H9 (cell line): ENCODE measurements at regions not wholly inside any gene's neighbourhood (a gene's known extent, or its start where the extent isn't known, plus 50 kb on each side); places are given as distances from the start of the nearest gene placed in this dataset.

Experiments
- DNase-seq: peaks from one replicate; pipeline ENCODE4 v3.0.0-alpha.2; 2017
- H2AFZ ChIP-seq: one replicate; pipeline ENCODE4 v1.6.1; 2013; ENCODE audit warnings: mild to moderate bottlenecking, low read length, control low read depth, moderate library complexity
- H2AK5ac ChIP-seq: 2 replicates; pipeline ENCODE4 v1.6.1; 2013; ENCODE audit warnings: low read length, control low read depth, mixed read lengths; ENCODE audit not compliant: insufficient read length
- H2BK120ac ChIP-seq: one replicate; pipeline ENCODE4 v1.6.1; 2013; ENCODE audit warnings: low read depth, mild to moderate bottlenecking, low read length, control low read depth, inconsistent platforms; ENCODE audit not compliant: poor library complexity, severe bottlenecking
- H2BK12ac ChIP-seq: 2 replicates; pipeline ENCODE4 v1.6.1; 2013; ENCODE audit warnings: low read length, control low read depth, mixed read lengths, low read depth; ENCODE audit not compliant: insufficient read length
- H2BK15ac ChIP-seq: 2 replicates; pipeline ENCODE4 v1.6.1; 2013; ENCODE audit warnings: low read depth, low read length, control low read depth
- H2BK20ac ChIP-seq: one replicate; pipeline ENCODE4 v1.6.1; 2013; ENCODE audit warnings: low read depth, mild to moderate bottlenecking, low read length, control low read depth, inconsistent platforms; ENCODE audit not compliant: poor library complexity, severe bottlenecking
- H2BK5ac ChIP-seq: 2 replicates; pipeline ENCODE4 v1.6.1; 2013; ENCODE audit warnings: low read length, control low read depth, mixed read lengths; ENCODE audit not compliant: insufficient read length
- H3K14ac ChIP-seq: 2 replicates; pipeline ENCODE4 v1.6.1; 2013; ENCODE audit warnings: low read length, control low read depth; ENCODE audit not compliant: insufficient read depth
- H3K18ac ChIP-seq: 2 replicates; pipeline ENCODE4 v1.6.1; 2013; ENCODE audit warnings: low read depth, mild to moderate bottlenecking, mixed read lengths, low read length, control low read depth; ENCODE audit not compliant: insufficient read length
- H3K23ac ChIP-seq: 2 replicates; pipeline ENCODE4 v1.6.1; 2013; ENCODE audit warnings: low read length, control low read depth, mixed read lengths, low read depth; ENCODE audit not compliant: insufficient read length
- H3K23me2 ChIP-seq: 2 replicates; pipeline ENCODE4 v1.6.1; 2013; ENCODE audit warnings: low read depth, mild to moderate bottlenecking, mixed read lengths, low read length, control low read depth; ENCODE audit not compliant: insufficient read length, poor library complexity, severe bottlenecking
- H3K27ac ChIP-seq: 2 replicates; pipeline ENCODE4 v1.5.1; 2013; ENCODE audit warnings: low read length, control low read depth, mixed read lengths, low read depth; ENCODE audit not compliant: insufficient read length
- H3K27me3 ChIP-seq: 2 replicates; pipeline ENCODE4 v1.6.1; 2013; ENCODE audit warnings: low read length, control low read depth, inconsistent platforms; ENCODE audit not compliant: insufficient read depth
- H3K4ac ChIP-seq: 2 replicates; pipeline ENCODE4 v1.6.1; 2013; ENCODE audit warnings: low read depth, mild to moderate bottlenecking, control low read depth, inconsistent platforms, low read length, moderate library complexity
- H3K4me1 ChIP-seq: 2 replicates; pipeline ENCODE4 v1.6.1; 2013; ENCODE audit warnings: low read length, control low read depth, inconsistent platforms; ENCODE audit not compliant: insufficient read depth
- H3K4me2 ChIP-seq: 2 replicates; pipeline ENCODE4 v1.6.1; 2013; ENCODE audit warnings: low read length, control low read depth, mixed read lengths; ENCODE audit not compliant: insufficient read length, insufficient read depth
- H3K56ac ChIP-seq: 2 replicates; pipeline ENCODE4 v1.6.1; 2013; ENCODE audit warnings: low read depth, mild to moderate bottlenecking, mixed read lengths, low read length, control low read depth; ENCODE audit not compliant: insufficient read length
- H3K79me1 ChIP-seq: 2 replicates; pipeline ENCODE4 v1.6.1; 2013; ENCODE audit warnings: low read depth, mild to moderate bottlenecking, moderate library complexity, low read length, control low read depth, inconsistent platforms; ENCODE audit not compliant: insufficient read depth, poor library complexity, severe bottlenecking
- H3K79me2 ChIP-seq: 2 replicates; pipeline ENCODE4 v1.6.1; 2013; ENCODE audit warnings: low read length, control low read depth, inconsistent platforms; ENCODE audit not compliant: insufficient read depth
- H3K9ac ChIP-seq: 2 replicates; pipeline ENCODE4 v1.6.1; 2013; ENCODE audit warnings: low read length, control low read depth, mixed read lengths; ENCODE audit not compliant: insufficient read length; ENCODE audit errors: extremely low read depth
- H3K9me3 ChIP-seq: one replicate; pipeline ENCODE4 v1.6.1; 2013; ENCODE audit warnings: low read depth, low read length, inconsistent platforms; ENCODE audit not compliant: control insufficient read depth
- H3T11ph ChIP-seq: one replicate; pipeline ENCODE4 v1.6.1; 2013; ENCODE audit warnings: mild to moderate bottlenecking, low read length, control low read depth, inconsistent platforms
- H4K20me1 ChIP-seq: one replicate; pipeline ENCODE4 v1.6.1; 2013; ENCODE audit not compliant: control insufficient read depth, insufficient read length, insufficient read depth
- H4K5ac ChIP-seq: 2 replicates; pipeline ENCODE4 v1.6.1; 2013; ENCODE audit warnings: low read depth, mild to moderate bottlenecking, mixed read lengths, low read length, control low read depth; ENCODE audit not compliant: insufficient read length
- H4K8ac ChIP-seq: replicated peaks from 2 replicates; pipeline ENCODE4 v1.6.1; 2013; ENCODE audit warnings: low read length, control low read depth, mixed read lengths, low read depth; ENCODE audit not compliant: insufficient read length
- H4K91ac ChIP-seq: 2 replicates; pipeline ENCODE4 v1.6.1; 2013; ENCODE audit warnings: low read depth, mild to moderate bottlenecking, moderate library complexity, mixed read lengths, low read length, control low read depth; ENCODE audit not compliant: insufficient read length
- H3K27ac Mint-ChIP-seq, 3 experiments: 2 replicates in 2 of 3; 3 replicates in 1 of 3; pipeline ENCODE4 v1.8.0; 2020 to 2021; ENCODE audit warnings: mixed read lengths in 3 of 3, mild to moderate bottlenecking in 1 of 3, moderate library complexity in 1 of 3
- H3K27me3 Mint-ChIP-seq: 2 replicates; pipeline ENCODE4 v1.8.0; 2021; ENCODE audit warnings: low read depth, mild to moderate bottlenecking, moderate library complexity, mixed read lengths
- H3K36me3 Mint-ChIP-seq, 3 experiments: 2 replicates in 2 of 3; 3 replicates in 1 of 3; pipeline ENCODE4 v1.8.0; 2020 to 2021; ENCODE audit warnings: low read depth in 3 of 3, mixed read lengths in 3 of 3; ENCODE audit not compliant: insufficient read depth in 1 of 3
- H3K4me1 Mint-ChIP-seq, 2 experiments: 2 replicates each; pipeline ENCODE4 v1.8.0; 2020; ENCODE audit warnings: mixed read lengths in 2 of 2
- H3K4me3 Mint-ChIP-seq, 2 experiments: 2 replicates in 1 of 2; 3 replicates in 1 of 2; pipeline ENCODE4 v1.8.0; 2020 to 2021; ENCODE audit warnings: mild to moderate bottlenecking in 2 of 2, mixed read lengths in 2 of 2, moderate library complexity in 1 of 2
- H3K9me3 Mint-ChIP-seq, 2 experiments: 2 replicates in 1 of 2; 3 replicates in 1 of 2; pipeline ENCODE4 v1.8.0; 2020; ENCODE audit warnings: mild to moderate bottlenecking in 2 of 2, mixed read lengths in 2 of 2, moderate library complexity in 1 of 2
- CTCF ChIP-seq: fragments of 200-600 bp; sonication (generic); conservative IDR thresholded peaks from 3 replicates; pipeline ENCODE4 v1.8.0; 2021; ENCODE audit warnings: antibody characterized with exemption, mild to moderate bottlenecking
- WGBS: extraction: QIAGEN DNeasy Blood & Tissue Kit; methylation state at CpG from one replicate; pipeline ENCODE4 v1.1.7; 2013; ENCODE audit warnings: missing lambda C conversion rate, low lambda C conversion rate, mixed read lengths; ENCODE audit not compliant: insufficient read length; ENCODE audit errors: extremely low coverage; 5-methylcytosine and 5-hydroxymethylcytosine counted together

GRCh38 chr2:63742580-63742976 lies 99.1 kb upstream of the UGP2 start:
- peaks cover 0 to 3% (median 0%) of the 10 kb centered on the region in 3 experiments; a peak in 2 of 7 replicates for H3K36me3 Mint-ChIP-seq
- Histone ChIP-seq H3K27ac (no peak overlapping the region), H3K4me2 (no peak overlapping the region), H4K20me1 (no peaks in the 10 kb centered on the region), H3K79me2 (no peaks in the 10 kb centered on the region), H2BK12ac (no peak overlapping the region), H3K79me1 (no peaks in the 10 kb centered on the region), H3T11ph (no peak overlapping the region), H3K18ac (no peak overlapping the region), H3K4me1 (peaks cover 6% of the 10 kb centered on the region; the same call in 1 of the 2 replicates), H3K9me3 (no peaks in the 10 kb centered on the region), H3K56ac (no peak overlapping the region), H2BK15ac (no peak overlapping the region), H3K14ac (no peak overlapping the region), H4K8ac (no peak overlapping the region), H4K5ac (no peak overlapping the region), H3K23me2 (no peaks in the 10 kb centered on the region), H4K91ac (no peak overlapping the region), H2BK20ac (no peak overlapping the region), H2AK5ac (no peak overlapping the region), H3K9ac (no peak overlapping the region), H3K27me3 (no peaks in the 10 kb centered on the region), H2BK5ac (no peak overlapping the region), H2BK120ac (no peak overlapping the region), H2AFZ (no peak overlapping the region), H3K4ac (no peak overlapping the region), H3K23ac (no peak overlapping the region)
- peaks cover 0 to 10% of the 10 kb centered on the region in 2 experiments; a peak in 3 of 5 replicates for H3K9me3 Mint-ChIP-seq
- DNase-seq, result no peak
- H3K27me3 Mint-ChIP-seq, result no peaks in the 10 kb centered on the region; the same call in 1 of the 2 replicates
- peaks cover 40 to 49% of the 10 kb centered on the region in 2 experiments for H3K4me1 Mint-ChIP-seq
- WGBS, result no CpG with 5 or more reads among the region's 5 CpGs
- H3K27ac Mint-ChIP-seq, result no peak overlapping the region; a peak in 1 of 7 replicates
- no peak overlapping the region for H3K4me3 Mint-ChIP-seq
- TF ChIP-seq CTCF, result no peak
